Natural killer cell (primary cell): ENCODE measurements at regions not wholly inside any gene's neighbourhood (a gene's known extent, or its start where the extent isn't known, plus 50 kb on each side); places are given as distances from the start of the nearest gene placed in this dataset.

ENCODE experiments used
- ATAC-seq, 3 donors: fragments of 150-1000 bp in 2 of 3; fragments of 200-7000 bp in 1 of 3; cut with Tn5 transposase; 1 replicate in 1 of 3; 2 replicates in 2 of 3; pipeline ENCODE4 v1.10.0; 2021; ENCODE audit warnings: mild to moderate bottlenecking in 2 of 3, moderate library complexity in 2 of 3
- DNase-seq, 2 donors: peaks; one replicate each; pipeline versions ENCODE4 v3.0.0 to v3.0.0-alpha.2; 2013 to 2021; ENCODE audit warnings: mixed read lengths in 1 of 2
- H3K27ac ChIP-seq: one replicate; pipeline ENCODE4 v1.5.1; 2013; ENCODE audit warnings: mild to moderate bottlenecking, low read length
- H3K27me3 ChIP-seq: one replicate; pipeline ENCODE4 v1.6.1; 2013; ENCODE audit warnings: low read length; ENCODE audit not compliant: control insufficient read depth, insufficient read depth
- H3K36me3 ChIP-seq: one replicate; pipeline ENCODE4 v1.6.1; 2013; ENCODE audit warnings: low read length; ENCODE audit not compliant: control insufficient read depth, insufficient read depth
- H3K4me1 ChIP-seq: one replicate; pipeline ENCODE4 v1.6.1; 2013; ENCODE audit warnings: low read length; ENCODE audit not compliant: control insufficient read depth, insufficient read depth
- H3K4me3 ChIP-seq: one replicate; pipeline ENCODE4 v1.5.1; 2013; ENCODE audit warnings: low read length
- H3K9me3 ChIP-seq: one replicate; pipeline ENCODE4 v1.6.1; 2013; ENCODE audit warnings: low read length; ENCODE audit not compliant: control insufficient read depth, insufficient read depth
- H3K27ac Mint-ChIP-seq, 2 donors: one replicate each; pipeline ENCODE4 v1.8.0; 2022; ENCODE audit warnings: mild to moderate bottlenecking in 2 of 2, mixed read lengths in 2 of 2, moderate library complexity in 1 of 2
- H3K27me3 Mint-ChIP-seq, 2 donors: one replicate each; pipeline ENCODE4 v1.8.0; 2022; ENCODE audit warnings: low read depth in 2 of 2, mixed read lengths in 2 of 2
- H3K36me3 Mint-ChIP-seq: one replicate; pipeline ENCODE4 v1.8.0; 2022; ENCODE audit warnings: mixed read lengths
- H3K4me1 Mint-ChIP-seq, 2 donors: one replicate each; pipeline ENCODE4 v1.8.0; 2022; ENCODE audit warnings: mixed read lengths in 2 of 2
- H3K4me3 Mint-ChIP-seq: one replicate; pipeline ENCODE4 v1.8.0; 2022; ENCODE audit warnings: mild to moderate bottlenecking, moderate library complexity, mixed read lengths
- H3K9me3 Mint-ChIP-seq, 2 donors: one replicate each; pipeline ENCODE4 v1.8.0; 2022; ENCODE audit warnings: mixed read lengths in 2 of 2
- CTCF ChIP-seq: fragments of 200-600 bp; IDR thresholded peaks from one replicate; pipeline ENCODE4 v1.8.0; 2022; ENCODE audit warnings: antibody characterized with exemption
- WGBS: methylation state at CpG from one replicate; pipeline ENCODE4 v1.1.7; 2013; ENCODE audit warnings: missing lambda C conversion rate; ENCODE audit not compliant: insufficient coverage; 5-methylcytosine and 5-hydroxymethylcytosine counted together
- intact Hi-C: fragments of 100-400 bp; cut with micrococcal nuclease; formaldehyde crosslinking; loops from one replicate; pipeline ENCODE4 v1.14.2; 2022

GRCh38 chr13:40186041-40186440, 480.4 kb downstream of the FOXO1 start:
- TF ChIP-seq CTCF: no peak
- H3K9me3 Mint-ChIP-seq: no peaks in the 10 kb centered on the region
- H3K4me1 Mint-ChIP-seq: peaks cover 29 to 34% of the 10 kb centered on the region in 2 donors
- Histone ChIP-seq H3K36me3 (no peaks in the 10 kb centered on the region), H3K27me3 (no peaks in the 10 kb centered on the region), H3K27ac (no peak overlapping the region), H3K4me3 (no peak overlapping the region), H3K9me3 (no peaks in the 10 kb centered on the region), H3K4me1 (peaks cover 43% of the 10 kb centered on the region)
- intact Hi-C loops: no loop called here
- ATAC-seq (no peak), DNase-seq (peak in 1 of 2 donors; percentile 37)
- no peaks in the 10 kb centered on the region for H3K27me3 Mint-ChIP-seq
- H3K27ac Mint-ChIP-seq: no peak overlapping the region
- H3K4me3 Mint-ChIP-seq: no peak overlapping the region
- WGBS: 87% methylated on average over 2 of the region's 3 CpGs
- H3K36me3 Mint-ChIP-seq: no peaks in the 10 kb centered on the region

GRCh38 chr13:40186626-40187323, 479.7 kb downstream of the FOXO1 start:
- peaks cover 32 to 37% of the 10 kb centered on the region in 2 donors for H3K4me1 Mint-ChIP-seq
- DNase-seq (peak in 1 of 2 donors; percentile 49), ATAC-seq (no peak)
- H3K9me3 Mint-ChIP-seq: no peaks in the 10 kb centered on the region
- peaks cover 50% of the 10 kb centered on the region for H3K4me1 ChIP-seq
- H3K27ac Mint-ChIP-seq: peak overlapping the region in 1 of 2 donors; percentile 44
- TF ChIP-seq CTCF: no peak
- H3K27me3 Mint-ChIP-seq: no peaks in the 10 kb centered on the region
- H3K27me3 ChIP-seq: no peaks in the 10 kb centered on the region
- intact Hi-C loops: no loop called here
- WGBS: 67% methylated on average over 6 of the region's 9 CpGs
- H3K36me3 ChIP-seq: no peaks in the 10 kb centered on the region
- no peak overlapping the region for H3K4me3 ChIP-seq
- no peak overlapping the region for H3K27ac ChIP-seq
- no peaks in the 10 kb centered on the region for H3K9me3 ChIP-seq
- peak overlapping the region; percentile 13 for H3K4me3 Mint-ChIP-seq
- H3K36me3 Mint-ChIP-seq: no peaks in the 10 kb centered on the region

GRCh38 chr13:40187324-40187795, 479.1 kb downstream of the FOXO1 start:
- WGBS: 32% methylated on average over 11 of the region's 12 CpGs
- Histone ChIP-seq H3K4me1 (peaks cover 50% of the 10 kb centered on the region), H3K27me3 (no peaks in the 10 kb centered on the region), H3K27ac (no peak overlapping the region), H3K9me3 (no peaks in the 10 kb centered on the region), H3K36me3 (no peaks in the 10 kb centered on the region), H3K4me3 (no peak overlapping the region)
- peak overlapping the region in 1 of 2 donors; percentile 44 for H3K27ac Mint-ChIP-seq
- no peaks in the 10 kb centered on the region for H3K36me3 Mint-ChIP-seq
- DNase-seq: peak in 1 of 2 donors; percentile 93
- intact Hi-C loops: no loop called here
- no peak for TF ChIP-seq CTCF
- ATAC-seq: peak; percentile 60 to 82 (median 74)
- H3K4me1 Mint-ChIP-seq: peaks cover 32 to 37% of the 10 kb centered on the region in 2 donors
- no peaks in the 10 kb centered on the region for H3K27me3 Mint-ChIP-seq
- H3K4me3 Mint-ChIP-seq: peak overlapping the region; percentile 28
- no peaks in the 10 kb centered on the region for H3K9me3 Mint-ChIP-seq
